HG03575 (cell line): ENCODE measurements at regions not wholly inside any gene's neighbourhood (a gene's known extent, or its start where the extent isn't known, plus 50 kb on each side); places are given as distances from the start of the nearest gene placed in this dataset.

ENCODE experiments used
- ATAC-seq: cut with Tn5 transposase; IDR thresholded peaks from one replicate; pipeline ENCODE4 v1.9.1; 2021; ENCODE audit not compliant: unreplicated experiment, insufficient number of reproducible peaks, low FRiP score; ENCODE audit errors: extremely low read depth

- ATAC-seq: no peak
Observed at GRCh38 chr7:96424411-96424810, 102.5 kb upstream of the SLC25A13 start.

DNA sequence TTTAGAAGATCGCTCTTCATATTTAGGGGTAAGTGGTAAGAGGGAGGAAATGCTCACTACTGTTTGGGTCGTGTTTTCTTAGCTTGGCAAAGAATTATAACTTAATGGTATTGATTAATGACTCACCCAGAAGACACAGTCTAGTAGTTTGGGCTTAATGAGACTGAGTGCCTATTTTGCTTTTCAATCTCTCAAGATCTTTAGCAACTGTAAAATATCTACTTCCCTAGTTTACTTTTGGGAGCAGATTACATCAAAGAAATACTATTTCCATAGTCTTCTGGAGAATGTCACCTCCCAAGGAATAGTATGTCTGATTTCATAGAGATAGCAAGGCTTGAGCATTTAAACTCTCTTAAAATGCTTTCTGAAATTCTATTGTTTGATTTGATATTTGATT lies 100.5 kb upstream of the SLC25A13 start:
- no peak for ATAC-seq

DNA sequence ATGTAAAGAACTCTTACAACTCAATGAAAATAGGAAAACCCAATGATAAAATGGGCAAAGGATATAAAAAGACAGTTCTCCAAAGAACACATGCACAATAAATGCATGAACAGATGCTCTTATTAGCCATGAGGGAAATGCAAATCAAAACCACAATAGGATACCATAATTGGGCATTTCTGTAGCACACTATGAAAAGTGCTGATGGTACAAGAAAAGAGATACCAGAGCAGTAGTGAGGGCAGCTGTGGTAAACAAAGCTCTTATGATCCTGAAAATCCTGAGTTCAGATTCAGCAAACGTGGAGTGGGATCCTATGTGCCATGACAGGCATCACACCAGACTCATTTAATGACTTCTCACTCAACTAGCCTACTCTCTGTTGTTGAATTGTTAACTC lies 96.7 kb upstream of the SLC25A13 start:
- ATAC-seq: no peak

- ATAC-seq: no peak
Observed at GRCh38 chr7:96417784-96418183, 95.9 kb upstream of the SLC25A13 start.

GRCh38 chr7:96416599-96416998 lies 94.7 kb upstream of the SLC25A13 start:
- ATAC-seq: no peak

GRCh38 chr7:96416116-96416515 lies 94.2 kb upstream of the SLC25A13 start:
- no peak for ATAC-seq

DNA sequence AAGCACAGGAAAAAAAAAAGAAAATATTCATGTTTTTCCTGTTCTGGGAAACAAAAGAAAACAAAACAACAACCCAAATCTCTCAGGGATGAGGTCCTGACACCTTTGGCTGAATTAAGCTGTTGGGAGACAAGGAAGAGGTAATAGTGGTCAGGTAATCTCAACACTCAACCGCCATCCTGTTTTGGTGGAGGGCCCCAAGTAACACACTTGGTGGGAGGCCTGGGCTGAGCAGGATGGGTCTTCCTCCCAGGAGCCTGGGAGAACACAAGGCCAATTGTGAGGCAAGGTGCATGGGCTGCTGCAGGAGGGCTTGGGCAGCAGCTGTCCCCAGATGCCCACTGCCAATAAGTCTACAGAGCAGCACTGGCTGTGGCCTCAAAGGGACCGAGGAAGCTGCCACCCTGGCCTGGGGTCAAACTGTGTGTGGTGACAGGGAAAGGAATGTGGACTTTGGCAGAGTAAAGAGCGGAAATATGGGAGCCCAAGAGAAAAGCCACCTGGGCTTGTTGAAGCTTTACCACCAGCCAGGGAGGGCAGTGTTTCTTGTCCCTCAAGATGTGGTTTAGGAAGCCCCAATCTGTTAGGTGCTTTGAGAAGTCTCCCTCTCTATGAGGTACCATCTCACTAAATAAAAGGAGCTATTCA lies 93.5 kb upstream of the SLC25A13 start:
- ATAC-seq: no peak

- ATAC-seq: no peak
Observed at GRCh38 chr7:96414931-96415292, 93.0 kb upstream of the SLC25A13 start.

DNA sequence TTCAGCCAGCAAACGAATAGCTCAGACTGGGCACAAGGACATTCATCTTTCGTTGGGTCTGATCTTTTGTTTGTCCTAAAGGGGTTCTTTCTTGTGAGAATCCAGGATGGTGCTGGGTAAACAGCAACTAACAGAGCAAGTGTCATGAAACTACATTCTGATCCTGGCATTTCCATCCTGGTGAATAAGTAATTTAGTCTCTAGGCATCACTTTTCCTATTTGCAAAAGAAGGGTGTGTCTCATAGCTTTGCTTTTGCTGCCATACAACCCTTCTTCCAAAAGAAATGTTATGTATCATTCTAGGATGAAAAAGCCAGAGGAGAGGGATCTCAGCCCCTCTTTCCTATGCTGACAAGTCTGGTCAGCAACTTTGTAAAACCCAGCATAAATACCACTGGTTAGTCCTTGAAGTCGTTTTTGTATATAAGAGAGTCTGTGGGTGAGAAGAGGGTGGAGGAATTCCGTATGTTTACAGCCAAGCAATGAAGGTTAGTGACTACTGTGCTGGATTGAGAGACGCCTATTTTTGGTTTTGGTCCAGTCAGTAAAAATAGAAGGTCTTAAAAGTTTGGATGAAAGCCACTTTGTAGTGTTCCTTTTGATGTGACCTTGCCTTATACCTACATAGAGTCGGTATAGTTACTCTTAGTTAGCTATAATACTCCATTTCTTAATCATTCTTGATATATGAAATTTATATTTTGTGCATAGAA lies 88.4 kb upstream of the SLC25A13 start:
- no peak for ATAC-seq

- ATAC-seq: no peak
Observed at GRCh38 chr7:96408881-96409280, 87.0 kb upstream of the SLC25A13 start.

GRCh38 chr7:96407427-96407826 lies 85.5 kb upstream of the SLC25A13 start:
- ATAC-seq: no peak

- no peak for ATAC-seq
Observed at GRCh38 chr7:96402913-96403312, 81.0 kb upstream of the SLC25A13 start.

- ATAC-seq: no peak
Observed at GRCh38 chr7:96401200-96401599, 79.3 kb upstream of the SLC25A13 start.

DNA sequence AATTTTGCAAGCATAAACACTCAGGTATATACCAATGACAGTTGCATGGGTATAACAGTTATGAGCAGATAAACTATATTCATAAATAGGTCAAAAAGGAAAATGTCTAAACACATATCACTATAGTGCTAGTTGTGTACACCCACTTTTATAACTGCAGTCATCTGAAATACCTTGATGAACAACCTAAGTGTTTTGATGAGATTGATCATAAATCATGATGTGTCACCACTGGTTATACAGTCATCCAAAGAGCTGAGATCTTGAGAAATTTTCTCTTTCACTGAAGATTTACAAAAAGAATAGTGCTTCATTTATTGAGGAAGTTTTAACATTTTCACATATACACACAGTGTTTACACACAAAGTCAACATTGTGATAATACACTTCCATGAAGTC lies 78.6 kb upstream of the SLC25A13 start:
- ATAC-seq: no peak

DNA sequence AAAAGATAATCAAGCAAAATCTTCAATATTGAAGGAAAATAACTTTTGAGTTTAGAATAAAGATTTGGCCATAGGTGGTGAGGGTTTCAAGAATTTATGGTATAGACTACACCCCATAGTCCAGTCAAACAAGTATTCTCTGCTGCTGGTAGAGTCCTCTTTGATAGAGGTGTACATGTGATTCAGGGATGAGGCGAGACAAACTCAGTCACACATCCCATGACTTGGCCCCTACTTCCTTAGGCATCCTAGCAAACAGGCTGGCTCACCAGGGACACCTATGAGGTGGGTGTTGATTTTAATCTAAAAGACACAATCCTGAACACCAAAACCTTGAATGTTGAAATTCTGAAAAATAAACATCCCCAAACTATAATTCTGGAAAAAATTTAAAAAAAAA lies 78.1 kb upstream of the SLC25A13 start:
- ATAC-seq: no peak

GRCh38 chr7:96397936-96398598 lies 76.2 kb upstream of the SLC25A13 start:
- no peak for ATAC-seq

GRCh38 chr7:96388620-96389383 lies 66.9 kb upstream of the SLC25A13 start:
- ATAC-seq: no peak

DNA sequence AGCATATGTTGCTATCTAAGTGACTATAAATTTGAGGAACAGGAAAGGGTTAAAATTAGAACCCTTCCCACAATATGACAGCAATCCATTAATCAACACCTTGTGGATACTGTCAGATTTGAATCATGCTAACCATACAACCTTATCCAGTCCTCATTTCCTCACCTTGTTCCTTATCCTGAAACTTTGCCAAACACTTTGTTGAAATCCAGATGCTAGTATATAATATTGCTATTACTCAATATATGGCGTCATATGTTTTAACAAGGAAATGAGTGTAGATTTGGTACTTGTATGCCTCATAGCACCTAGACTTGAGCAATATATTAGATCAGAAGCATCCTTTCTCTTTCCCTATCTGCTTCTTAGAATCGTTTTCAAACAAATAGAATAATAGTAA lies 66.3 kb upstream of the SLC25A13 start:
- ATAC-seq: no peak

GRCh38 chr7:96380111-96380512 lies 58.2 kb upstream of the SLC25A13 start:
- no peak for ATAC-seq

GRCh38 chr7:96377399-96377798 lies 55.5 kb upstream of the SLC25A13 start:
- ATAC-seq: no peak
